ENCODE measurements at regions not wholly inside any gene's neighbourhood (a gene's known extent, or its start where the extent isn't known, plus 50 kb on each side); places are given as distances from the start of the nearest gene placed in this dataset.
"Not testable (repeated sequence)": the region's sequence is repeated elsewhere in the genome, so short reads cannot be mapped to it uniquely, and the experiment has no call there.

DNA sequence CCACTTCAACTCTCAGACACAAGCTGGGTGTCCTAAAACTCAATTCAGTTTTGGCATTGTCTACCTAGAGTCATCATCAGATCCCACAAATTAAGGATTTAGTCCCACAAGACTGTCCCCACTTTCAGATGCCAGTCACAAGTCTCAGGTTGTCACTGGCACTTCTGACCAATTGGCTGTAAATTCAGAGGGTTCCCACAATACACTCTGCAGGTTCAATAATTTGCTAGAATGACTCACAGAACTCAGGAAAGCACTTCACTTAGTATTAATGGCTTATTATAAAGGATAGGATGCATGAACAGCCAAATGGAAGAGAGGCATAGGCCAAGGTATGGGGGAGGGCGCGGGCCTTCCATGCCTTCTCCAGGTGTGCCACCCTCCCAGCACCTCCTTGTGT is 209.1 kb downstream of the SREK1 start:
- no peak for DNase-seq (ENCODE audit: low spot score)

DNA sequence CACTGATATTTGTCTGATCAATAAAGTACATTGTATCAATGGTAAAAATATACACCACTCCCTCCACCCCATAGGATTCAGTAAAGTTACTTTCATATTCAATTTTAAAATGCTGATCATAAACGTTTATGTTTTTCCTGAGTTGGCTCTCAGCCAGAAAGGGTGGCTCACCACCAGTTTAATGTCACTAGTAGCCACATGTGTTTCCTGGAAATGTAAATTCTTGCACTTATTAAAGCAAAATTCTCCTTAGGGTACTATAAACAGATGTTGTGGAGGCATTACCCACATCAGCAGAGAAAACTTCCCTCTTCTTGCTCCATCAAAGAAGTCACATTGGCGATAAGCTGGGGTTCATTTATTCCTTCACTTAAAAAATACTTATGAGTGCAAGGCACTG is 210.3 kb downstream of the SREK1 start:
- no peak for DNase-seq (ENCODE audit: low spot score)

DNA sequence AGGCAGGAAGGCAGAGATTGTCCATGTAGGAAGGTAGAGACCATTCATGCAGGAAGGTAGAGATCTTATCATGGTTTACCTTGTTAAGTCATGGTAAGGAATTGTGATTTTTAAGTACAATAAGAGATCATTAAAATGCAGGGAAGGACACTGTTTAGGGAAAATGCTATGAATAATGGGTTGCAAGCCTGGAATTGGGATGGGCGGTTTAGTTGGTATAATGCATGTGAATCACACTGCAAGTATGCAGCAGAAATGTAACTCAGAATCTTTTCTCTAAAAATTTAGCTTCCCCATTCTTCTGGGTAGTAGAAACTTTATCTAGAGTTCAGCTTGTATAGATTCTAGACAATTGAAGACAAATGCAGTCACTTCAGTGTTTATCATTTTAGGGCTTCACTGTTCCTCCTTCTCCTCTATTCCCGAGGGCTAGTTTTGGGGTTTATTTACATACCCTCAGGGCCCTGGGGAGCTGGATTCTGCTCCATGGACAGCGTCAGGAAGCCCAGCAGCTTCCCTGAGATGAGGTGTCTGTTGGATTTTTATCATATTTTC is 212.0 kb downstream of the SREK1 start:
- DNase-seq (ENCODE audit: low spot score), result no peak

DNA sequence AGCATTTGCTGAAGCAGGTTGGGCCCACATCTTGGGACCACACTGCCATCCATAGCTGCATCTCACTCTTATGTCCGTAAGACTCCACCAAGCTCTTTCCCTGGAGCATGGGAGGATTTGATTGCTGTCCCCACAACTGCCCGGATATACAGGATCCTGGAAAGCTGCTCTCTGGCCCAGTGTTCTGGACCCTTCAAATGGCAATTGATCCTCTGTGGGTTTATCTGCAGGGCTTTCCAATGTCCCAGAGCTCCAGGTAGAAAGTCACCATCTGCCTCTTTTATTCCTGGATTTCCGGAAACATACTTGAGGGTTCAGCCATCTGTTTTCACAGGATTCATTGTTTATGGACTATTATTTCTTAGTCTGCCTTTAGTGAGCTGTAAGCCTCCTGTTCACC is 214.6 kb downstream of the SREK1 start:
- DNase-seq (ENCODE audit: low spot score), result no peak

DNA sequence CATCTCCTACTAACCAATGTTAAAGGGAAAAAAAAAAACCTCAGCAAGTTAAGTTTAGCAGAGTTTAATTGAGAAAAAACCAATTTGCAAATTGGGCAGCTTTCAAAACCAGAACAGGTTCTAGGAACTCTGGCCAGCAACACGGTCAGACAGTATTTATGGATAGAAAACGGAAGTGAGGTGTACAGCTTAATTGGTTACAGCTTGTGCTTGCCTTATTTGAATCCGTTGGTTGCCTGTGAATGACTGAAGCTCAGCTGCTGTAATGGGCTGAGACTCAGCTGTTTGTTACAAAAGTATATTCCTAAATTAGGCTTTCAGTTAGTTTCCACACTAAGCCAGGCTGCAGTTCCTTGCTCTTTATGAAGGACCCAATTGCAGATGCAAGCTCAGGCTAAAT is 217.0 kb downstream of the SREK1 start:
- DNase-seq (ENCODE audit: low spot score), result no peak

DNA sequence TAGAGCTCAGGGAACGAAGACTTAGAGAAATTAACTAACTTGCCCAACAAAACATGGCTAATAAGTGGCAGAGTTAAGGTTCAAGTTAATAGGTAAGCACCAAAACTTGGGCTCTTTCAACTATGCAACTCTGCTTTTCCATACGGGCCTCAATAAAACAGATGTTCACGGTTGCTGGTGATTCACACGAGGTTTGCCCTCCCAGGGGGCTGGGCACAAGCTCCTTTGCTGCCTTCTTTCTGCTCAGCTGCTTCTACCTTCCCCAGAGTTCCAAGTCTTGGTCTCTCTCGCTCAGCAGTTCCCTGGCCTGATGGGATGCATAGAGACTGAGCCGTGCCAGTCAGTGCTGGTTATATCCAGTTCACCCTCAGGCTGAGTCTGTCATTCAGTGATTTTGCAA is 217.9 kb downstream of the SREK1 start:
- DNase-seq (ENCODE audit: low spot score), result no peak

DNA sequence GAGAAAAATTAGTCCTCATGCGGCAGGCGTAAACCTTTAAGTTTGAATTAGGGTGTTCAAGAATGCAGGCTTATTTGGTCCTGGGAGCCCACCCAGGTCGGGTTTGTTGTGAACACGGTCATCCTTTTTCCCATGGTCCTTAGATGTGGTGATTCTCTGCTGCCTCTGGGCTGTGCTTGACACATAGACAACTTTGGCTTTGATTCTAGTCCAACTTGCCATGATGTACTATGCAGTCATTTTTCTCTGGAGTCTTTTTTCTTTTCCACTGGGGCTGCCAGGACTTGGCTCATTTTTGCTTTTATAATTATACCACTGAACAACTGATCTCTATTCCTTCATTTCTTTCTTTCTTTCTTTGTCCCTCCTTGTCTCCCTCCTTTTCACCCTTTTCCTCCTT is 218.6 kb downstream of the SREK1 start:
- DNase-seq (ENCODE audit: low spot score), result no peak

DNA sequence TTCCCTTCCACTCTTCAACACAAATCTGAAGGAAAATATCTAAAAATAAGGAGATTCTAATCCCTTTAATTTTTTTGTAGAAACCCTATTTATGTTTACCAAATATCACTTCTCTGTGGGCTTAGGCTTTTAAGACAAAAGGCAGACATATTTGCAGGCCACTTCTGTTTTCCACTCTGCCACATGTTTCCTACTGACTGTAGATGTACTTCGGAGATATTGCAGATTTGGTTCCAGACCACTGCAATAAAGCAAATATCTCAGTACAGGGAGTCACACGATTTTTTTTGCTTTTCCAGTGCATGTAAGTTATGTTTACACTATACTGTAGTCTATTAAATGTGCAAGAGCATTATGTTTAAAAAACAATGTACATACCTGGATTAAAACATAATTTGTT is 219.0 kb downstream of the SREK1 start:
- DNase-seq (ENCODE audit: low spot score), result no peak

DNA sequence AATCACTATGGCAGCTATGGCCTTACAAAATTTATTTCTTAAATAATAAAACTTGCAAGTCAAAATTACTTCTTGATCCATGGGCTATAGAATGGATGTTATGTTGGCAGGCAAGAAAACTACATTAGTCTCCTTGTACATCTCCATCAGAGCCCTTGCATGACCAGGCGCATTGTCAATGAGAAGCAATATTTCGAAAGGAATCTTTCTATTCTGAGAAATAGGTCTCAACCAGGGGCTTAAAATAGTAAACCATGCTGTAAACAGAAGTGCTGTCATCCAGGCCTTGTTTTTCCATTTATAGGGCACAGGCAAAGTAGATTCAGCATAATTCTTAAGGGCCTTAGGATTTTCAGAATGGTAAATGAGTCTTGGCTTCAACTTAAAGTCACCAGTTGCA is 220.1 kb downstream of the SREK1 start:
- no peak for DNase-seq (ENCODE audit: low spot score)

DNA sequence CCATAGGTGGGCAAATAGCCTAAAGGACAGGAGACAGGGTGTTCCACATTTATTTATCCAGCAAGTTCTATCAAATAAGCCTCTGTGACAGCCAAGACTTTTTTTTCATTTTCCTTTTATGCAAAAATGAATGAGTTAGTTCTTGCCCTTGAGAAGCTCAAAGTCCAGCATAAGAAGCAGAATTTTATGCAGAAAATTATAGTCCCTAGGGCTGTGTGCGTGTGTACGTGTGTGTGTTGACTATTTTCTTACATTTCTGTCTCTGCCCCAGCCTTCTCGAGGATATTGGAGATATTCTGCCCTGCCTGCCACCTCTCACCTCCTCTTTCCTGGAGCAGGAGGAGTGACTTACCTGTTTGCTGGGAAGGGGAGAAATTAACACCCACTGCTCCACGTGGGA is 221.9 kb downstream of the SREK1 start:
- no peak for DNase-seq (ENCODE audit: low spot score)

DNA sequence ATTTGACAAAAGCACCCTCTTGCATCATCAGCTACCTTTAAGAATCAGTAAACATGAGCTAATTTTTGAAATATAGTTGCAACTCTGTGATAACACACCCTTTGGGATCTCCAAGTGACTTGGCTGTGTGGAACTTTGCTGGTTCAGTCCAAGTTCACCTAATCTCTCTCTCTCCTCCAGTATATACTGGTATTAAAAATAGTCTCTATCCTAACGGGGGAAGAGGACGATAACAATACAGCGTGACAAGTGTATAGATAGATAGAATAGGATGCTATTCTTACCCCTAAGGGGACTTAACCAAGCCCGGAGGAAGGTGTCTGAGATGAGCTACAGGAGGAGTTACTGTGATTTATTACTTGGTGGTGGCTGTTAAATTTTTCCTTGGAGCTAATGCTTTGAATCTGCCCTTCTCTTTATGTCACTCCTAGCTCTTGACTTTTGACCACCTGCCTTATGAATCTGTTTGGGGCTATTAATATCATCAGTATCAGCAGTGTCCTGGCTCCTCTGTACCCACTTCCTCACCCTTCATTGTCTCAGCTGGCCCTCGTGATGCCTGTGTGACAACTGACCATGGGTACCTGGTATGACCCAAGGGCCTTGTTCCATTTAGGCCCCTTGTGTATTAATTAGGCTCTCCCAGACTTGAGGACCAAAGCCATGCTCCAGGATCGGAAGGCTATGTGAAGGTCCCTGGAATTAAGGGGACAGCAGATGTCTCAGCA is 223.9 kb downstream of the SREK1 start:
- no peak for DNase-seq (ENCODE audit: low spot score)

DNA sequence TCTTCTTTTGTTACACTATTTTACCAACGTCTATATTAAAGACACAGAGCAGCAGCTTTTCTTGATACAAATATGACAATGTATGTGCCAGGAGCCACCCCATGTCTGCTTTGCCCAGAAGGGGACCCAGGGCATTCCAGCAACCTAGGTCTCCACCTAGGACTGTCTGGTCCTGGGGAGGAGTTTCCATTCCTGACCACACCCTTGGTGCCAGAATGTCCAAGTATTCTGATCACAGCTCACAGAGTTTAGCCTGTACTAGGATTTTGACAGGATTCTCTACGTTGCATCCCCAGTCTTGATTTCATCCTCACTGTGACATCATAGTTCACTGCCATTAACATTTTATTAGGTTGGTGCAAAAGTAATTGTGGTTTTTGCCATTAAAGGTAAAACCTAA is 224.7 kb downstream of the SREK1 start:
- no peak for DNase-seq (ENCODE audit: low spot score)

DNA sequence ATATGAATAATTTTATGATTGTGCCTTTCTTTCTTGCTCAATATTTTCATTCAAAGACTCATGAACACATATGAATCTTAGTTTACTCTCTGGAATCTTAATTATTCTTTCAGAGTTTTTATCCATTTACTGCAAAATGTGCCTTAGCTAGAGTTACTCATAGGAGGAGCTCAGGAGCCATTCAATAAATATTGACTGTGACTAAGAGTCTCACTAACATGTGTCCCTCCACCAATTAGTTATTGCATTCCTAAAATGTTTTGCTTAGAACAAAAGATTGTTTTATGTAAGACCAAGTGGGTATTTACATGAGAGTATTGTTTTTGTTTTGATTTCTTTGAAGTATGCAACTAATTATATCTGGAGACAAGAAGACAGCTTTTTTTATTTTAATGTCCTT is 218.4 kb upstream of the MAST4 start:
- DNase-seq (ENCODE audit: low spot score), result no peak

DNA sequence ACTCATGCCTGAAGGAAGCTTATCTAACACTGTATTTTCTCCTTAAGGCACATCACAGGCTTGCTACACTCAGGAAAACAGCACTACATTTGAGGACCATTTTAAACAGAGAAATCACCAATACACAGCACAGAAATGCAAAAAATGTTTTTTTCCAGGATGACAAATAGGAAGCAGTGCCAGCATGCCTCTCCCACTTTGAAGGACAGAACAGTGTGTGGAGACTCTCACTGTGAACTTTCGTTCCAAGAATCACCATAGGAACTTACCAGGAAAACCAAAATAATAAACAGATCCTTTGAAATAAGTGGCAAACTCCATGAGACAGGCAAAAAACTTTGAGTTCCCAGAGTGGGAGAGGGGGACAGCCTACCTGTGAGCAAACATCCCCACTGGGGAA is 217.8 kb upstream of the MAST4 start:
- no peak for DNase-seq (ENCODE audit: low spot score)

DNA sequence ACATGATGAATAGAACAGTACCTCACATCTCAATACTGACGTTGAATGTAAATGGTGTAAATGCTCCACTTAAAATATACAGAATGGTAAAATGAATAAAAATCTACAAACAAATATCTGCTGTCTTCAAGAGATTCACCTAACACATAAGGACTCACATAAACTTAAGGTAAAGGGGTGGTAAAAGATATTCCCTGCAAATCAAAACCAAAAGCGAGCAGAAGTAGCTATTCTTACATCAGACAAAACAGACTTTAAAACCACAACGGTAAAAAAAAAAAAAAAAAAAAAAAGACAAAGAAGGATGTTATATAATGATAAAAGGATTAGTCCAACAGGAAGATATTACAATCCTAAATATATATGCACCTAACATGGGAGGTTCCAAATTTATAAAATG is 214.0 kb upstream of the MAST4 start:
- DNase-seq (ENCODE audit: low spot score), result no peak

DNA sequence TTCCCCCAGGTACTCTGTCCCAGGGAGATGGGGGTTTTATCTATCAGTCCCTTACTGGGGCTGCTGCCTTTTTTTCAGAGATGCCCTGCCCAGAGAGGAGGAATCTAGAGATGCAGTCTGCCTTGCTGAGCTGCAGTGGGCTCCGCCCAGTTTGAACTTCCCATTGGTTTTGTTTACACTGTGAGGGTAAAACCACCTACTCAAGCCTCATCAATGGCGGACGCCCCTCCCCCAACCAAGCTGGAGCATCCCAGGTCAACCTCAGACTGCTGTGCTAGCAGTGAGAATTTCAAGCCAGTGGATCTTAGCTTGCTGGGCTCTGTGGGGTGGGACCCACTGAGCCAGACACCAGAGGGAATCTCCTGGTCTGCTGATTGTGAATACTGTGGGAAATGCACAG is 191.0 kb upstream of the MAST4 start:
- DNase-seq (ENCODE audit: low spot score), result not testable (repeated sequence)

DNA sequence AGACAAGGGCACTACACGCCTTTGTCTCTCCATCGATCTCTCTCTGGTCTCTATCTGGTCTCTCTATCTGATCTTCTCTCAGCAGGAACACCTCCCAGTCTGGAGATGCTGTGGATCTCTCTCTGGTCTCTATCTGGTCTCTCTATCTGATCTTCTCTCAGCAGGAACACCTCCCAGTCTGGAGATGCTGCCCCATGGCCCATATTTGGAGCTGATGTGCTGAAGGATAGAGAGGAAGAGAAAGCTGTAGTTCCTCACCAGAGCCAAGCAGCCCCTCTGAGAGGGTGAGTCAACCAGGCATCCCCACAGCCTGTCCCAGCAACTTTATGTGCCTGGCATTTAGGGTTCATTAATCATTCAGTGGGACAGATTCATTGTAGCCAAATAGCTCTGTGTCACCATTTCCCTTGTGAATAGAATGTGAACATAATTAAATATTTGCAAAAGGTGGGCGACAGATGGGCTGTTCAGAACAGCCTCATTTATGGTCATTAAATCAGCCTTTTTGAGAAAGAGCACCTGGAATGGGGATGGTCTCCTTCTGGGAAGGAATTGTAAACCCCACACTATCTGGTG is 189.3 kb upstream of the MAST4 start:
- DNase-seq (ENCODE audit: low spot score), result no peak

DNA sequence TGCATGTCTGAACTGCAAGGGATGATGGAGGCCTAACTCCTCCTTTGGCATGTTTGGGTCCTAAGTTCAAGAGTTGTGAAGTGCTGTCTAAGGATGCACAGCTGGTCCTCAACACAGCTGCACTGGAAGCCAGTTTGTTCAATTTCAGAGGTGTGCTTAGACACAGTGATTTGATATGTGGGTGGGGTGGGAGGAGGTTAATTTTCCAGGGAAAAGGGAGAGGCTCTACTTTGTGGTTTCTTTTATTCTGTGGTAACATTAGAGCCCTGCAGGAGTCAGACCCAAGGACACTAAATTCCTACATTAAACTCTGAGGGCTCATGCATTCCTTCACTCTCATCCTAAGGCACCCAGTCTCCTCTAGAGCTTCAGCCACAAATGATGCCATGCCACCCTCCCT is 188.4 kb upstream of the MAST4 start:
- DNase-seq (ENCODE audit: low spot score), result no peak

DNA sequence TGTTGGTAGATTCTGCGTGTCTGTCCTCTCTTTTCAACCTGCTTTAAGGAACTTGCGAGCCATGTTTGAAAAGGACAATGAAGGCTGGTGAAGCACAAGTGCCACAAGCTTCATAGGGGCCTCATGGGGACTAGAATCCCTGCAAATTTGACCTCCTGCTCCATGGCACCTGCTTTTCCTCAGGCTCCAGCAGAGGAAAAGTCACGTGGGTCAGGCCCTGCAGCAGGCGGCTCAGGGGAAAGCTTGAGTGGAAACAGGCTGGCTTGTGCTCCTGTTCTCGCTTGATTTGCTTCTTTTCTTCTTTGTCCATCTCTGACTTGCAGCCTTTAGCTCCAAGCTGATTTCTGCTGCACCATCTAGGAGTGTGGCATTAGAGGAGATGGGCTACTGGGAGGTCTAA is 187.6 kb upstream of the MAST4 start:
- no peak for DNase-seq (ENCODE audit: low spot score)

DNA sequence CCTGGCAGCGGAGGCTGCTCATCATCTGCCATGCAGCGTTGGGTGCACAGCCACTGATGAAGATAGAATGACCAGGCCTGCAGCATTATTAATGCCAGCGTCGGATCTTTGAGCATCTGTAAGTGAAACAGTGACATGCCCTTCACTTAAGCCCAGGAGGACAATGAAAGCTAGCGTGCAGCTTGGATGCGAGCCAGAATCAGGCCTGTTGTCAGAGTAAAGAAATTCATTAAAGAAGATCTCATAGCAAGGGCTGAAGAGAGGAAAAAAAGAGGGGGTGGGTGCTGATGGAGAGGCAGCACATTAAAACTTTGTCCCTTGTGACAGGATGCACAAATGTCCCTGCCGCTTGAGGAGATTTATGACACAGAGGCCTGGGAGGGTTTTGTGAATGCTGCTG is 186.1 kb upstream of the MAST4 start:
- DNase-seq (ENCODE audit: low spot score), result no peak

DNA sequence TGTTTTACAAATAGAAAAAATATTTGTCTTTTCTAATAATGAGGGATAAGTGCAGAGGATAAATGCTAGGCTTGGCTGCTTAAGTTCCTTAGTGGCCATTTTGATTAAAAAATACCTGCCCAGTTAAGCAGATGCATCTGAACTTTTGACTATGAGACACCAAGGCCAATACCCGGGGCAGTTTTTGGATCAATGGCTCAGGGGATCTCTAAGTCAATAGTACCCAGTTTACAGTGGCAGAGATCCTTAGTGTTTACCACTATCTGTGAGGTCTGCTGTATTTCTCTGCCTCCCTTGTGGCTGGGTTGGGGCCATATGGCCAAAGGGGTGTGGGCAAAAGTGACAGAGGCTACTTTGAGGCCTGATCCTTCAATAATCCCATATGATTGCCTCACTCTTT is 184.5 kb upstream of the MAST4 start:
- DNase-seq (ENCODE audit: low spot score), result no peak

DNA sequence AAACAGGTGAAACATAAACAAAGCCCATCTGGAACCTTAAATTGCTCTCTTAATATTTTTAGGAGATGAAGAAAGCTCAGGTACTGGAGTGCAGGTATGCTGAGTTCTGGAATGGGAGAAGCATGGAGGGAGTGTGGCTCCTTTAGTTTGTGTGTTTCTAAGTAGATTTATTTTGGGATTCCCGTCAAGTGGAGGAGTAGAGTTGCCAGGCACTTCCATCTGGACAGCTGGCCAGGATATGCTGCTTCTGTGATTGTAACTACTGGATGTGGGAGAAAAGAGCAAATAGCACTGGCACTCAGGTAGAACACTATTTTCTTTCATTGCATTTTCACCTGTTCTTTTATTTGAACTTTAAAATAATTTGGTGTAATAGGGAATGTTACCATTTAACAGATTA is 182.3 kb upstream of the MAST4 start:
- DNase-seq (ENCODE audit: low spot score), result no peak

DNA sequence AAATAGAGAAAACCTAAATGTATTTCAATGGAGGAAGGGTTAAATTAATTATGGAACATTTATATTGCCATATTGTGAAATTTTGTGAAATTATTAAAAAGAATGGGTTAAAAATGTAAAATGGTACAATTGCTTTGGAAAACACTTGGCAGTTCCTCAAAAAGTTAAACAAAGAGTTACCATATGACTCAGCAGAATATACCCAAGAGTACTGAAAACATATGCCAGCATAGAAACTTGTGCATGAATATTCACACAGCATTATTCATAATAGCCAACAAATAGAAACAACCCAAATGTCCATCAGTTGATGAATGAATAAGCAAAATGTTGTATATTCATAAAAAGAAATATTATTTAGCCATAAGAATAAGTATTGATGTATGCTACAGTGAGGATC is 181.0 kb upstream of the MAST4 start:
- DNase-seq (ENCODE audit: low spot score), result no peak

DNA sequence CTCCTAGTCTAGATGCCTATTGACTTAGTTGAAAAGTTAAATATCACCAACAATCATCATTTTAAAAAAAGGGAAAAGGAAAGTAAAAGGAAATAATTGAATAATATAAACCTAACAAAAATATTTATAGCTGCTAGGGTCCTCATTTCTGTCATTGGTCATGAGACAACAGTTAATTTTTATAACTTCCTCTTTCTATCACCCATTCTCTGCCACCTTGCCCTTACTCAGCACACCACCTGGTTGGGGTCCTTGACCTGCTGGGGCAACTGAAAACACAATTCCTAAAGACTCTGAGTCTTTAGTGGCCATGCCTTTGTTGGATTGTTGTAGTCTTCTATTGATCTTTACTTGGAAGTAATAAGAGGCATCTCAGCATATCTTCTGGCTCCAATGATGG is 179.5 kb upstream of the MAST4 start:
- DNase-seq (ENCODE audit: low spot score), result no peak
